Adrenal gland (tissue), 5 donors: ENCODE measurements at regions not wholly inside any gene's neighbourhood (a gene's known extent, or its start where the extent isn't known, plus 50 kb on each side); places are given as distances from the start of the nearest gene placed in this dataset.

Experiments
- CTCF ChIP-seq, 6 experiments: fragments of 450-650 bp in 4 of 6; fragments of 200-600 bp in 2 of 6; sonication (generic) in 1 of 6; IDR thresholded peaks; 1 replicate in 5 of 6; 2 replicates in 1 of 6; pipeline versions ENCODE4 v1.5.1 to v1.8.0; 2016 to 2021; ENCODE audit warnings: antibody characterized with exemption in 6 of 6, mild to moderate bottlenecking in 2 of 6, moderate library complexity in 1 of 6
- POLR2A ChIP-seq, 2 donors: fragments of 450-650 bp; IDR thresholded peaks; one replicate each; pipeline ENCODE4 v1.6.1; 2017; ENCODE audit warnings: antibody characterized with exemption in 2 of 2, mild to moderate bottlenecking in 2 of 2, moderate library complexity in 1 of 2
- donor health status: DM: no; HTN: no; CAD: no.

GRCh38 chr6:48777411-48777810 is 666.4 kb upstream of the PTCHD4 start:
- TF ChIP-seq CTCF (IDR thresholded peaks at IDR 0.05) = no peak
- no peak for TF ChIP-seq POLR2A (IDR thresholded peaks at IDR 0.05)
